SK-N-MC (cell line): ENCODE measurements at regions not wholly inside any gene's neighbourhood (a gene's known extent, or its start where the extent isn't known, plus 50 kb on each side); places are given as distances from the start of the nearest gene placed in this dataset.
"Not testable (repeated sequence)": the region's sequence is repeated elsewhere in the genome, so short reads cannot be mapped to it uniquely, and the experiment has no call there.

Experiments used
- EZH2 ChIP-seq: fragments of 200-600 bp; sonication (generic); IDR thresholded peaks from one replicate; pipeline ENCODE4 v1.6.1; 2017; ENCODE audit warnings: antibody characterized with exemption
- FOXP2 ChIP-seq: optimal IDR thresholded peaks from 2 replicates; pipeline ENCODE3; 2011; ENCODE audit warnings: mild to moderate bottlenecking, moderate library complexity; ENCODE audit not compliant: insufficient read depth; ENCODE audit errors: extremely low read length, control extremely low read depth
- POLR2AphosphoS5 ChIP-seq: IDR thresholded peaks from 2 replicates; pipeline ENCODE4 v1.6.1; 2012; ENCODE audit warnings: mild to moderate bottlenecking, low read depth, low read length, borderline replicate concordance

- TF ChIP-seq EZH2, POLR2AphosphoS5, FOXP2: not testable (repeated sequence)
Observed at GRCh38 chr5:122628714-122629113, 146.2 kb upstream of the SNX2 start.
